ENCODE measurements at regions not wholly inside any gene's neighbourhood (a gene's known extent, or its start where the extent isn't known, plus 50 kb on each side); places are given as distances from the start of the nearest gene placed in this dataset.
"Not testable (repeated sequence)": the region's sequence is repeated elsewhere in the genome, so short reads cannot be mapped to it uniquely, and the experiment has no call there.

DNA sequence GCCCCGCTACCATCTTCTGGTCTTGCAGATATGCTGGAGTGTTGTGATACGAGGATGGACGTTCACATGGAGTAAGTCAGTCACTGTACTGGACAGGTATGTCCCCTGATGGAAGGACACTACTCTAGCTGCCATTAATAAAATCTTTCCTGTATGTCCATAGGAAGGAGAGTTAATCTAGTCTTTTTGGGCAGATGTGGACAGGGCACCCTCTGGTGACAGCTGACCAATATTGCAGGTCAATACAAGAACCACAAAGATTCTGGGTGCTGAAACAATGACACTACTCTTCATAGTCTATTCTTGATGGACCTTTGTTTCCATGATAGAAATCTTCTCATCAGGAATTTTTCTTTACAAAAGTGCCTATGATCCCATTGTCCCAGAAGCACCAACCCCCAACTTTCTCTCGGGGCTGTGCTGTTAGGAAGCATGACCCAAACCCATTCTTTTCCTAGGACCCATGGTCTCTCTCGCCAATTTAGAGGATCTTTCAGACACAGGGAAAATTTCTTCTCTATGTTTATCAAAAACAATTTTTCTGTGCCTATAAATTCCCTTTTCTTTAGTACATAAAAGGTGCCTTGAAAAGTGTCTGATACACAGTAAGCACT is 376.9 kb downstream of the DTWD2 start:
- ATAC-seq (peak; percentile 72), DNase-seq (ENCODE audit: low spot score) (no peak)

DNA sequence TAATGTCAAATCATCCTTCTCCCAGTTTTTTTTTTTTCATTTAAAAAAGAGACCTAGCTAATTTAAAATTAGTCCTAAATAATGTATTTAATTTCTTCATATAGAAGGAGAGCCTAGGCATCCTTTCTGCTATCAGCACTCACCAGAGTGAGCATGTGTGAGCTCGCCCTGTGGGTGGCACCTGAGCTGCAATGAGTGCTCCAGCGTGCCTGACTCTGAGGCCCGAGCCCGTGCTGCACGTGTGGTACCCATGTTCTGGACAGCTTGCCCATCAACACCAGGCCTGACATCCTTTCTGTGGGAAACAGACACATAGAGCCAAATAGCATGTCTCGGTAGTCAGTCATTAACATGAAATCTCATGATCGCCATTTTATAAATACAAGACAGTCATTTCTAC is 381.4 kb downstream of the DTWD2 start:
- ATAC-seq (no peak), DNase-seq (ENCODE audit: low spot score) (no peak)

DNA sequence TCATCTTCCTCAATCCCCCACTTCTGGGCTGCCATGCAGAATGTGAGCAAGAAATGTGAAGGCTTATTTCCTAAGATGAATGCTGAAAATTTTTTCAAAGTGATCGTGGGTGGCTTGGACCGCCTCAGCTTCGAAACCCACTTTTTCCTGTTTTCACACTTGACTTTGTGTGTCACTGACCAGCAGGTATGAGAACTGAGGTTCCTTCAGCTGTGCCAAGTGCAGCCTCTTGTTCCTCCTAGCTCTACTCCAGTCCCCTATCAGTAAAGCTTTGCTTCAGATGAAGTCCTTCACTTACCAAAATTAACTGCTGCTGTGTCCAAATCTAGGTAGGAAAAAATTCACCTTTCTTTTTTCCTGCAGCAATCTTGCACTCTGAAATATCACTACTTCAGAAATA is 382.6 kb downstream of the DTWD2 start:
- DNase-seq (ENCODE audit: low spot score) (no peak), ATAC-seq (no peak)

DNA sequence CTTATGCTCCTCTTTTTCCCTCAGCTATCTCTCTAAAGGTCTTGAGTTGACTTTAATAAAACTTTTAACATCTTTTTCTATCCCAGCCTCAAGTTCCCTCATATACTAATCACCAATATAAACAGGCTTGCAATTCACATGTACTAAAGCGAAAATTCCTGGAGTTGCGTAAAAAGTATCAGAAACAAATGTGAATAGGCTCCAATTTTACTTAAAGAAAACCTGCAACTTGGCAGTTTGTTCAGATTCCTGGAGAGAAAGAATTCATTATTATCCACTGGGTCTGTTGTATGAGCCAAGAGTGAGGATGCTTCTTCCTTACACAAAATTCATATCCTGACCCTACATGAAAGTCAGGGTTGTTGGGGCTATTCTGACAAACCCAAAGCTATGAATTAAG is 384.2 kb downstream of the DTWD2 start:
- DNase-seq (ENCODE audit: low spot score) (no peak), ATAC-seq (no peak)

DNA sequence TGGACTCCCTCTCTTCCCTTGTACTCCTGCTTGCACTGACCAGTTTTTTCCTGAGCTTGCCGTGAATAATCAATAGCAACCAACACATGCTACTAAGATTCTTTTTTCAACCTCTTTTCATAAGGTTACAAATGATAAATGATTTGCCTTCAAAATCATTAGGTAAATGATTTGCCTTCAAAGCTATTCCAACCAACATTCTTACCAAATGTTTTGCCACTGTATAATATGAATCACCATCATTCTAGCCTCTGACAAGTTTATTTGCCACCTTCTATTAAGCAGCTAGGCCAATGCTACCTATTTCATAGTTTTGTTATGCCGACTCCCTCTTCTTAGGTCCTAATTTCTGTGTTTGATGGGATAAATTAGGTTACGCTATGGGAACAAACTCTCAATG is 385.1 kb downstream of the DTWD2 start:
- DNase-seq (ENCODE audit: low spot score): no peak
- ATAC-seq: no peak

DNA sequence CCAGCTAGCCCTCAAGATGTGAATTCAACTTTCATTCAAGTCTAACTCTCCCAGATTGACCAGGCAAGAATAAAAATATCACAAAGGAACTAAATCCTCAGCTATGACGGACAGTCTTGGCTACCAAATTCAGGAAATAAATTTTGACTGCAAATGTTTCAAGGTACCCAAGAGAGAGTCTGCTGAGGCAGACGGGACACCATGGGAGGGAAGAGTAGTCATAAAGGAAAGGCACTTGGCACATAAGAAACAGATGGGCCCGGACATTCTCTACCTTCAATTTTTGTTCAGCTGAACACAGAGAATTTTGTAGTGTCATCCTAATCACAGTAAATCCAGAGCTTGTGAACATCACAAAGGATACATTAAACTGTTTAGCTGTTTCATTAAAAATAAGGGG is 390.0 kb downstream of the DTWD2 start:
- ATAC-seq: no peak

DNA sequence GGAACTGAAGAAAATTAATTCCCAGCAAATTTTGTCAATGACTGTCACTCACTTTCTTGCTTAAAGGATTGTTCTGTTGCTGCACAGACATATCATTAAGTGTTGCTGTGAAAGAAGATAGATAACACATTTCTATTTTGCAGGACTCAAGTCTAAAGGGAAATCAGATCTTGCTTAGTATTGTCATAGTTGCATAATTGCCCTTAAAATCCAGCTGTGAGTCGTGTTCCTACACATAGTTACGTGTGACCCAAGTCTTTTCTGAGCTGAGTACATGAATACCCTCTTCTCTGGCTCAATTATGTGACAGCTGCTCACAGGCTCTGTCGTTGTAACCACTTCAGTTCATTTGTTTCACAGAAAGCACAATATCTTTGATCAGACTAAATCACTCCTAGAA is 390.8 kb downstream of the DTWD2 start:
- DNase-seq (ENCODE audit: low spot score) (no peak), ATAC-seq (no peak)

More for the DNA sequence above, 390.0 kb downstream of the DTWD2 start:
- no peak for DNase-seq (ENCODE audit: low spot score)

DNA sequence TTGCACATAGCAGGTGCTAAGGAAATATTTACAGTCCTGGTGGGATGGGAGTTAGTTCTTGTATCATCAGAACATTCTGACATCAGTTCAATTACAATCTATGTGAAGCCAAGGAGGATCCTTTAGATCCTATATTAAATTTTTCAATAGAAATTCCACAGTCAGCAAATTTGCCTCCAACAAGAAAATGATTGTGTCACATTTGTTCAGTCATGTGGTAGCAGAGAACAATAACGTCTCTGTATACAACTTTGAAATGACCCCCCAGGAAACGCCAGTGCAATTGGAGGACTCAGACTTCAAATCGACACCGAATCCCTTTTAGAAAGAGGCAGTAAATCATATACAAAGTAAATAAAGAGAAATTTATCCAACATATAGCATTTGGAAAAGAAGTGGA is 392.1 kb downstream of the DTWD2 start:
- DNase-seq (ENCODE audit: low spot score): no peak
- ATAC-seq: no peak

DNA sequence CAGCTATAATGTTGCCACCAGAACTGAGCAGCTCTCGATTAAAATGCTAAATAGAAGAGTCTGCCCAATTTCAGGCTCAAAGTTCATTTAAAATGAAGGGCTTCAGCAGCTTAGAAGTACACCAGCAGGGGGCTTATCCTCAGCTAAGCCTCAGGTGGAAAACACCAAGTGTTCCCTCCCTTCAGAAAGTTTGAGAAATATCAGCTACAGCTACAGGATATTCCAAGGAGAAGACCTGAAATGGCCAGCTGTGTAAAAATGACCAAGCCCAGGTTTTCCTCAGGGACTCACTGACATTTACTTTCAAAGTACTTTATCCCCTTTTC is 395.4 kb downstream of the DTWD2 start:
- ATAC-seq (no peak), DNase-seq (ENCODE audit: low spot score) (no peak)

DNA sequence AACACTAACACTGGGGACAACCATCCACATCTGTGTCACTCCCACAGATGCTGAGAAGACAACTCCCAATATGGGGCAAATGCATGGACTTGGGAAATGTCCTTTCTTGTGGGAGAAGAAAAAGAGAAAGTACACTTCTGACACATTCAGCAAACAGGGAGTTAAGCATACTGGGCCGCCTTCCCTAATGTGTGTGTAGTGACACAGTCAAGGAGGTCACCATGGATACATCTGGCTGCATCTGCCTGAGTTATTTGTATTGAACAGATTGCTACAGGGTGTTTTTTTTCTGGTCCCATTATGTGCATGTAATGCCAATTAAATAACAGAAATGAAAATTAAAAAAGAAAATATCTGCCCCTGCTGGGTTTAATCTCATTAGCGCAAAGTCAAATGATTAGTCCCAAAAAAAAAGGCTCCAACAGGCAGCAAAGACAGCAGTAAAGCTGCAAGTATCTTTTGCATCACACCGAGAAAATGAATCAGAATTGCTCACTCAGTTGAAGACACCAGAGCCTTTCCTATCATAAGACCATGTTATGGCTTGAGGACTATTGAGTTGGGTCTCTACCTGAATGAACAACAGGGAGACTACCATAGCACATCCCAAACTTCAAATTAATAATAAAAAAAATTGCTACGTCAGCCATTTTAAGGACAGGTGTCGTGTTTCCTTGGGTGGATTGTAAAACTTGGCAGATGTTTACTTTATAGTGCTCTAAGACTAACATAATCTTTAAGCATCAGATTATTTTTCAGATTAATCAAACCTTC is 395.9 kb downstream of the DTWD2 start:
- DNase-seq (ENCODE audit: low spot score) (no peak), ATAC-seq (no peak)

DNA sequence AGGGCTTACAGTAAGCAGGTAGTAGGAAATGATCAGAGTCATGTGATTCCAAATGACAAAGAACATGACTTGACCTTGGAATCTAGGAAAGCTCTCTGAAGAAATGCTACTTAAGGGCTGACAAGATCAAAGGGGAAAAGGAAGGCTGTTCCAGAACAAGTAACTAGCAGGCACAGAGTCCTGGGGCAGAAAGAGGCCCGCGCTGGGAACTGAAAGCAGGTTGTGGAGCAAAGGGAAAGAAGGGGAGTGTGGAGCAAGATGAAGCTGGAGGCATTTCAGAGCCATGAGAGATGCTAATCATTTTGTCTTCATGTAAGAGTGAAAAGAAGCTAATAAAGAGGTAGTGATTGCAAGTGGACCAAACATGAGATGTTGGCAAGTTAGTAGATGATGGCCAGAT is 397.5 kb downstream of the DTWD2 start:
- DNase-seq (ENCODE audit: low spot score) (no peak), ATAC-seq (no peak)

DNA sequence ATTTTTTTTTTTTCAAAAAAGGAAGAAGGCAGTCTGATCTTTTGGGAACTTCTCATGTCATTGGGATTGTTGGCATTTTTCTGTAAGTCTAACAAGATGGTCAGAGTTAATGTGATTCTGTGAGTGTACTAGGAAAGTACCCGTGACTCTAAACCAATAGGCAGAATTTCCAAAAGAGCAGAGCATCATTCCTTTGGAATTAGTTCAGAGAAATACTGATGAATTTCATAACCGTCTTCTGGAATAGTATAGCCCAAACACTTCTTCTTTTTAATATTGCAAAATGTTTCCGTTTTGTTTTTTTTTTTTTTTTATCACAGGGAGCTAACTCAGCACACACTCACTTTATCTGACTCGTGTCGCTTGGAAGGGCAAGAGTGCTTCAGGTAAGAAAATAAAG is 407.4 kb downstream of the DTWD2 start:
- no peak for ATAC-seq
- no peak for DNase-seq (ENCODE audit: low spot score)

DNA sequence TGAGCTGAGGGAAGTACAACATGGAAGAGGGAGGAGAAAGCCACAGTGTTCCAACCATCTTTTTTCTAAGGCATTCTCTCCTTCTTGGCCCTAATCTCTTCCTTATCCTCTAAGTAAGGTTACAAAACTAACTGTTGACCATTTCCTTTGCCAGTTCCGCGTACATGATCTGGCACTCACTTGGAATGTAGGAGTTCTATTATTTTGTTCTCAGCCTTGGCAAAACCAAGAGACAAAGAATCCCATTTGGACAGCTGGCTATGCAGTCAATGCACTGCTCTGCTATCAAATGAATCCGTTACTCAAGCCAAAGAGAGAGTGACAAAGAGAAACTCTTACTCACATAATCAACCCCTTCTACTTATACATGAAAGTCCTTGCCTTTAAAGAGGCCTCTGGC is 410.3 kb downstream of the DTWD2 start:
- ATAC-seq (no peak), DNase-seq (ENCODE audit: low spot score) (no peak)

DNA sequence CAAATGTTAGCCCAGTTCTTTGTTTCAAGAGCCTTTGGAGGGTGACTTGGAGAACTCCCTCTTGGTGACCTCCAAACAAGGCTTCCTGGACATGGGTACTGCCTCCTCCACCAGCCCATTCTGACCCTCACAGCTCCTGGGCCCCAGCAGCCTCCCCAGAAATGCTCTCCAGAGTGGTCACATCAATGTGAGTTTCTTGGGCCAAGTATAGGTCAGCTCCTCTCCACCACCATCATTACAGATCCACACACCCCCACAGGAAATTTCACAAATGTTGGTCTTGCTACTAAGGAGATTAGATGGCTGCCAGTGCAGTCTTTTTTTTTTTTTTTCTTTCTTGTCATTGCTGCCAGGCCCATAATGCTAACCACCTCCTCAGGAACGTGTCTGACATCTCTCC is 410.7 kb downstream of the DTWD2 start:
- ATAC-seq (no peak), DNase-seq (ENCODE audit: low spot score) (no peak)

DNA sequence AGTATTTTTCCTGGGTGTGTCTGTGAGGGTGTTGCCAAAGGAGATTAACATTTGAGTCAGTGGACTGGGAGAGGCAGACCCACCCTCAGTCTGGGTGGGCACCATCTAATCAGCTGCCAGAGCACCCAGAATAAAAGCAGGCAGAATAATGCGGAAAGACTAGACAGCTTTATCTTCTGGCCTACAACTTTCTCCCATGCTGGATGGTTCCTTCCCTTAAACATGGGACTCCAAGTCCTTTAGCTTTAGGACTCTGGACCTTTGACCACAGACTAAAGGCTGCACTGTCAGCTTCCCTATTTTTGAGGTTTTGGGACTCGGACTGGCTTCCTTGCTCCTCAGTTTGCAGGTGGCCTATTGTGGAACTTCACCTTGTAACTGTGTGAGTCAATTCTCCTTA is 418.1 kb downstream of the DTWD2 start:
- DNase-seq (ENCODE audit: low spot score): not testable (repeated sequence)

DNA sequence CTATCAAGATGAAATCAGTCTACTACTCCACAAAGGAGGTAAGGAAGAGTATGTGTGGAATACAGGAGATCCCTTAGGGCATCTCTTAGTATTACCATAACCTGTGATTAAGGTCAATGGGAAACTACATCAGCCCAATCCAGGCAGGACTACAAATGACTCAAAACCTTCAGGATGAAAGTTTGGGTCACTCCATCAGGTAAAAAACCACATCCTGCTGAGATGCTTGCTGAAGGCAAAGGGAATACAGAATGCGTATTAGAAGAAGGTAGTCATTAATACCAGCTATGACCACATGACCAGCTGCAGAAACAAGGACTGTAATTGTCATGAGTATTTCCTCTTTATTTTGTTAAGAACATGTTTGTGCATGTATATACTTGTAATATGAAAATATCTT is 418.8 kb downstream of the DTWD2 start:
- not testable (repeated sequence) for ATAC-seq; DNase-seq (ENCODE audit: low spot score)

More for the DNA sequence above, 418.1 kb downstream of the DTWD2 start:
- ATAC-seq: not testable (repeated sequence)

DNA sequence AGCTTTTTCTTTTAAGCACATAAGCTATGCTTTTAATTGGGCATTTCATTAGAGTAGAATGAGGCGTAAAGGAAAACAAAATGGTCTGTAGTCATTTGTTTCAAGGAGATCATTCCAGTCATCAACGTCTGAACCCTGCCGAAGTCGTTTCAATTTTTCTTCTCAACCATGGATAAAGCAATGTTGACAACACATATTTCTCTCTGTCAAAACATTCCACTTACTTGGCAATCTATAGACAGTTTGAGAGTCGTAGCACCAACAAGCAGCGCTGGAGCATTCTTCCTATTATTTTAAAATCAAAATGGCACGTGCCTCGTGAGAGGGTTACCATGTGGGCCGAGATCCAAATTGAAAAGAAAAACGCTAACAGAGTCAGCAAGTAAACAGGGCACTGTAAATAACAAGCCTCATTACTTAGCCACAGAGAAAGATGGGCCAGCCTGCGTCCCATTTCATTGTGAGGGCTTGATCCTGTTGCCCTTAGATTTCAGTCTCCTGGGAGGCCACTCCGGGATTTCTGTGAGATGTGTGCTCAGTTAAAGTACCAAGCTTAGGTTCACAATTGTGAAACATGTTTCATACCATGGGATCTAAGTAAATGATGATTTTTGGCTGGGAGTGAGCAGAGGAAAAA is 422.9 kb downstream of the DTWD2 start:
- no peak for ATAC-seq
- no peak for DNase-seq (ENCODE audit: low spot score)

DNA sequence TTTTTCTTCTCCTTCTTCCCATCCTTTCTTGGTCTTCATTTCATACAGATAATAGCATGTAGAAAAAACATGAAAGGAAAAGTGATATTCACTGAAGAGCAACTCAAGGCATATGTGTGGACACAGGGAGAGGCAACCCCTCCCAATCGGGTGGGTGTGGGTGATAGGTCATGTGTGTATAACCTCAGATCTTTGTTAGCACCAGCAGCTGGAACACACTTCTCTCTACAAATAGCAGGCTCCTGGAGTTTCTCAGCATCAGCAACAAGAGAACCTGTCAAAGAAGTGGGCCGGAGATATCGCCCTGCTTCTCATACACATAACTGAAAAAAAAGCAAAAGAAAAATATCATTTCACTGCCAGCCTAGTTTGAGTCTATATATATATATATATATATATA is 426.4 kb downstream of the DTWD2 start:
- DNase-seq (ENCODE audit: low spot score) (no peak), ATAC-seq (no peak)

DNA sequence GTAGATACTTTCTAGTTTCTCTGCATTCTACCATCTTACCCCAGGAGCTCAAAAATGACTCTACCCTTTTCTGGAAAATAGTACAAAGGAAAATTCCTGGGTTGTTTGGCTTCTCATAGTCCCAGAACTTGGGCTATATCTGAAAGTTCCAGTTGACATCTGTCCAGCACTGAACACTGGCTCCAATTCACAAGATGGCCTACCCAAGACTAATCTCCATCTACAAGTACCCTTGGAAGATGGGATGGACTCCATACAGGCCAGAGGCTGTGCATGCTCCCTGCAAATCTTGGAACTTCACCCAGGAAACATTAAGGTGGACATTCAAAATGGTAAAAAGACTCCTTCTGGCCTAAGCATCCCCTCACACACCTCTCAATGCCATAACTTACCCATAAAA is 427.1 kb downstream of the DTWD2 start:
- ATAC-seq: no peak
- no peak for DNase-seq (ENCODE audit: low spot score)

DNA sequence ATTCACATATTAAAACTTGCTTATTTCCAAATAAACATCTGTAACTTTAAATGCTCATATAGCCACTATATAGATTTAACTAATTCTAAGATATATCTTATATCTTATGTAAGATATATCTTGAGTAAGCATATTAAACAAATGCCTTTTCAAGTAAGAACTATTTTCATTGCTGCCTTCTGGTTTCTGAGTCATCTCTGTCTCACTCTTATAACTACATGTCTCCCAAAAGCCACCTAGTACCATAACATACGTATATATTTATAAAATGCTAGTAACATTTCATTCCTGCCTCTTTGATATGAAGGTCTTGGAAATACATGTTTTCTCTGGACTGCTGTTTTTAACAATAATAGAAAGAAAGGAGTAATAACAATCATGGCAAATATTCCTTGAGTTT is 429.5 kb downstream of the DTWD2 start:
- ATAC-seq: no peak
- no peak for DNase-seq (ENCODE audit: low spot score)

DNA sequence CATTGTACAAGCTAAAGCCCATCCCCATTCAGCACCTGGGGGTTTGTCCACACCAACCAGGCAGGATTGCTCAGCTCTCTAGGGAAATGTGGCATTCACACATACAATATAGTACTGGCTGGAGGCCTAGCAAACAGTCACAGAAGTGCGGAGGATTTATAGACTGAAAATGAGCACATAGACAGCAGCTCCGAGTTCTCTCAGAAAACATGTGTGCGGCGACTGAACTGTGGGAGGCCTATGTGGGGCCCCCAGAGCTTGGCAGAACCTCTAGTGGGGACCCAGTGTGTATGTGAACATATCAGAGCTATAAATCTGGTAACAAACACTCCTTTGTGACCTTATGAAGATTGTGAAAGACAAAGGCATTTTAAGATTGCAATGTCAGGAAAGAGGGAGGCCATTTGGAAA is 431.1 kb downstream of the DTWD2 start:
- DNase-seq (ENCODE audit: low spot score) (no peak), ATAC-seq (no peak)

DNA sequence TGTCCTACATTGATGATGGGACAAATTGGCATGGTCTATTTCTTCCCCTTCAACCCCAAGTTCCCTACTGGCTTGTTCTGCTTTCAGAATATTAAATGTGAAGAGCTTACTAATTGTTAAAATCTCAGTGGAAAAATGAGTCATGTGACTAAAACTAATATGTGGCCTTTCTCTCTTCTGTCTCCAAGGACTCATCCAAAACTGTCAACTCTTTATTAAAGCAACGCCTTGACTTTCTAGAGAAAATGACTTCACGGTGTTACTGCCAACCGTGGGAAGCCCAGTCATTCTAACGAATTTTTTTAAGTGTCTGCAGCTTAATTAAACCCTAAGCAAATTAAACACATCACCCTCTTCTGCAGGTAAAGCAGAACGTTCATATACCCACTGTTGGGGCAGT is 431.6 kb downstream of the DTWD2 start:
- ATAC-seq (no peak), DNase-seq (ENCODE audit: low spot score) (no peak)

DNA sequence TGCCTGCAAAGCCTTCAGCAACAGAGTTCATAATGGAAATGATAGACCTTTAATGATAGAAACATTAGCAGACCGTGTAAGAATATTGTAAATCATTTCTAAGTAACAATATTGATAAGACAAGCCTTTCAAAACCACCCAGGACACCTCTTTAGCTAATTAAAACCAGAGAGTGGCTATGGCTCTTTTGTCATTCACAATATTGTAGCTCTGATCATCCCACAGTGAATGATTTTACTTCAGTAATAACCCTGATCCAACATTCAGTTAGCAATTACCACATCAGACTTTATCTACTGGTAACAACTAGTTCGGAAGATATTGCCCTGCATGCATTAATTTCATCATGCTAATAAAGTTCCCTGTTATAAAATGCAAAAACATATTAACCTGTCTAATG is 432.6 kb downstream of the DTWD2 start:
- ATAC-seq: no peak
- DNase-seq (ENCODE audit: low spot score): no peak

All from left lobe of liver (tissue), 2 donors.